ENCODE measurements at regions not wholly inside any gene's neighbourhood (a gene's known extent, or its start where the extent isn't known, plus 50 kb on each side); places are given as distances from the start of the nearest gene placed in this dataset.

DNA sequence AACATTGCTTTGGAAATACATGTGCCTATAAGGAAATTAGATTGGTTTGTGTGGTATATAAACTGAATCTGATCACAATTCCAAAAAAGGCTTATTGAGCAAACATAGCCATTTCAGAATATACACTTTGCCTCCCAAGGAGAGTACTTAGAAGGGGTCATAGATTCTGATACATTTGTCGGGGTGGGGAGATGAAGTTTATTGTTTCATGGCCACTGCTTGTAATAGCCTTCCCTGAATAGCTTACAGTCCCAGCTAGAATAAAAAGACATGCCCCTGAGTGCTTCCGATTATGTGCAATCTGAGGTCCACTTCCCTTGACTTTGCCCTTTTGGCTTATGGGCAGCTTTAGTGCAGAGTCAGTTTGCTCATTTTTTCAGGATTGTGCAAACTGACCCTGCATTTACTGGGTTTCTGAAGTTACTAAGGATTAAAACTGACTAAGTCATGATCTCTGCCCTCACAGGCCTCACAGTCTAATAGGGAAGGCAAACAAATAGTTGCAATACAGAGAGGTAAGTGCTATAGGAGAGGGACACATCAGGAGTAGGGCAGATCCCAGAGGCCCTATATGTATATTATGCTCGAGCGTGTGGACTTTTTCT lies 184.2 kb downstream of the BLID start:
- Histone ChIP-seq H3F3A (ENCODE audit: insufficient read depth, low read length, poor library complexity, severe bottlenecking) (peaks cover 3% of the 10 kb centered on the region), H3K9me2 (ENCODE audit: insufficient read depth, low read length) (no peaks in the 10 kb centered on the region), H2AFZ (ENCODE audit: low read depth, low read length) (no peak overlapping the region), H3K4me2 (ENCODE audit: low read length) (no peak overlapping the region), H4K20me1 (ENCODE audit: insufficient read depth) (no peaks in the 10 kb centered on the region), H3K27ac (ENCODE audit: low read length) (no peak overlapping the region), H3K4me3 (ENCODE audit: low read length) (no peak overlapping the region), H3K9ac (ENCODE audit: low read length) (no peak overlapping the region), H3K27me3 (ENCODE audit: insufficient read depth, low read depth, low read length) (no peaks in the 10 kb centered on the region), H3K9me3 (ENCODE audit: low read length) (no peaks in the 10 kb centered on the region), H3K36me3 (ENCODE audit: insufficient read depth, low read length) (no peaks in the 10 kb centered on the region), H3K79me2 (replicated peaks; ENCODE audit: insufficient read depth, low read length) (no peaks in the 10 kb centered on the region)
- no peak for TF ChIP-seq SMC3 (conservative IDR thresholded peaks at IDR 0.05; ENCODE audit: poor library complexity)
- TF ChIP-seq, protein P1, sequence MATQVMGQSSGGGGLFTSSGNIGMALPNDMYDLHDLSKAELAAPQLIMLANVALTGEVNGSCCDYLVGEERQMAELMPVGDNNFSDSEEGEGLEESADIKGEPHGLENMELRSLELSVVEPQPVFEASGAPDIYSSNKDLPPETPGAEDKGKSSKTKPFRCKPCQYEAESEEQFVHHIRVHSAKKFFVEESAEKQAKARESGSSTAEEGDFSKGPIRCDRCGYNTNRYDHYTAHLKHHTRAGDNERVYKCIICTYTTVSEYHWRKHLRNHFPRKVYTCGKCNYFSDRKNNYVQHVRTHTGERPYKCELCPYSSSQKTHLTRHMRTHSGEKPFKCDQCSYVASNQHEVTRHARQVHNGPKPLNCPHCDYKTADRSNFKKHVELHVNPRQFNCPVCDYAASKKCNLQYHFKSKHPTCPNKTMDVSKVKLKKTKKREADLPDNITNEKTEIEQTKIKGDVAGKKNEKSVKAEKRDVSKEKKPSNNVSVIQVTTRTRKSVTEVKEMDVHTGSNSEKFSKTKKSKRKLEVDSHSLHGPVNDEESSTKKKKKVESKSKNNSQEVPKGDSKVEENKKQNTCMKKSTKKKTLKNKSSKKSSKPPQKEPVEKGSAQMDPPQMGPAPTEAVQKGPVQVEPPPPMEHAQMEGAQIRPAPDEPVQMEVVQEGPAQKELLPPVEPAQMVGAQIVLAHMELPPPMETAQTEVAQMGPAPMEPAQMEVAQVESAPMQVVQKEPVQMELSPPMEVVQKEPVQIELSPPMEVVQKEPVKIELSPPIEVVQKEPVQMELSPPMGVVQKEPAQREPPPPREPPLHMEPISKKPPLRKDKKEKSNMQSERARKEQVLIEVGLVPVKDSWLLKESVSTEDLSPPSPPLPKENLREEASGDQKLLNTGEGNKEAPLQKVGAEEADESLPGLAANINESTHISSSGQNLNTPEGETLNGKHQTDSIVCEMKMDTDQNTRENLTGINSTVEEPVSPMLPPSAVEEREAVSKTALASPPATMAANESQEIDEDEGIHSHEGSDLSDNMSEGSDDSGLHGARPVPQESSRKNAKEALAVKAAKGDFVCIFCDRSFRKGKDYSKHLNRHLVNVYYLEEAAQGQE (IDR thresholded peaks at IDR 0.05; ENCODE audit: borderline replicate concordance), result no peak
- TF ChIP-seq, protein P2, sequence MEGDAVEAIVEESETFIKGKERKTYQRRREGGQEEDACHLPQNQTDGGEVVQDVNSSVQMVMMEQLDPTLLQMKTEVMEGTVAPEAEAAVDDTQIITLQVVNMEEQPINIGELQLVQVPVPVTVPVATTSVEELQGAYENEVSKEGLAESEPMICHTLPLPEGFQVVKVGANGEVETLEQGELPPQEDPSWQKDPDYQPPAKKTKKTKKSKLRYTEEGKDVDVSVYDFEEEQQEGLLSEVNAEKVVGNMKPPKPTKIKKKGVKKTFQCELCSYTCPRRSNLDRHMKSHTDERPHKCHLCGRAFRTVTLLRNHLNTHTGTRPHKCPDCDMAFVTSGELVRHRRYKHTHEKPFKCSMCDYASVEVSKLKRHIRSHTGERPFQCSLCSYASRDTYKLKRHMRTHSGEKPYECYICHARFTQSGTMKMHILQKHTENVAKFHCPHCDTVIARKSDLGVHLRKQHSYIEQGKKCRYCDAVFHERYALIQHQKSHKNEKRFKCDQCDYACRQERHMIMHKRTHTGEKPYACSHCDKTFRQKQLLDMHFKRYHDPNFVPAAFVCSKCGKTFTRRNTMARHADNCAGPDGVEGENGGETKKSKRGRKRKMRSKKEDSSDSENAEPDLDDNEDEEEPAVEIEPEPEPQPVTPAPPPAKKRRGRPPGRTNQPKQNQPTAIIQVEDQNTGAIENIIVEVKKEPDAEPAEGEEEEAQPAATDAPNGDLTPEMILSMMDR (IDR thresholded peaks at IDR 0.05; ENCODE audit: poor library complexity, severe bottlenecking), result no peak

DNA sequence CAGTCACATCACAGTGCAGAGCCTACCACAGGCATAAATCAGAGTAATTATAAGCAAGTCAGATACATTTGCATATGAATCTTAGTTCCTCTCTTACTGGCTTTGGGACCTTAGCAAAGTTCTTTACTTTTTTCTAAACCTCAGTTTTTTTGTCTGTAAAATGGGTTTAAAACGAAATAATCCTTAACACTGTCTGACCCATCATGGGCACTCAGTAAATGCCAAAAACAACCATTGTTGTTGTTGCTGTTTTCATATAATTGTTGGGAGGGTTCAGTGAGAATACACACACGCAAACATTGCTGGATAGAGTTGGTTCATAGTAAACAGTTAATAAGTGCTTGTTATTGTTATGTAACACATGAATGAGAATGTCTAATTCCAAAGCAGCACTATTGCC lies 184.9 kb downstream of the BLID start:
- Histone ChIP-seq H3K4me3 (ENCODE audit: low read length) (no peak overlapping the region), H3K27me3 (ENCODE audit: insufficient read depth, low read depth, low read length) (no peaks in the 10 kb centered on the region)

More for the DNA sequence above, 184.9 kb downstream of the BLID start:
- no peaks in the 10 kb centered on the region for H3K36me3 ChIP-seq (ENCODE audit: insufficient read depth, low read length)
- H4K20me1 ChIP-seq (ENCODE audit: insufficient read depth), result no peaks in the 10 kb centered on the region
- H3K9me3 ChIP-seq (ENCODE audit: low read length), result no peaks in the 10 kb centered on the region
- H3K27ac ChIP-seq (ENCODE audit: low read length), result no peak overlapping the region
- peaks cover 3% of the 10 kb centered on the region for H3F3A ChIP-seq (ENCODE audit: insufficient read depth, low read length, poor library complexity, severe bottlenecking)
- H3K79me2 ChIP-seq (replicated peaks; ENCODE audit: insufficient read depth, low read length), result no peaks in the 10 kb centered on the region
- no peak overlapping the region for H2AFZ ChIP-seq (ENCODE audit: low read depth, low read length)
- no peaks in the 10 kb centered on the region for H3K9me2 ChIP-seq (ENCODE audit: insufficient read depth, low read length)
- TF ChIP-seq RAD21 (conservative IDR thresholded peaks at IDR 0.05), result no peak
- TF ChIP-seq MXI1 (conservative IDR thresholded peaks at IDR 0.05; ENCODE audit: poor library complexity, severe bottlenecking), result no peak
- TF ChIP-seq, protein P2 (IDR thresholded peaks at IDR 0.05; ENCODE audit: poor library complexity, severe bottlenecking), result no peak
- no peak for TF ChIP-seq EZH2 (IDR thresholded peaks at IDR 0.05; ENCODE audit: borderline replicate concordance, insufficient read depth, low read length, poor library complexity, severe bottlenecking)
- no peak for TF ChIP-seq SMC3 (conservative IDR thresholded peaks at IDR 0.05; ENCODE audit: poor library complexity)
- TF ChIP-seq, protein P1 (IDR thresholded peaks at IDR 0.05; ENCODE audit: borderline replicate concordance), result no peak
- TF ChIP-seq POLR2AphosphoS5 (IDR thresholded peaks at IDR 0.05), result no peak
- no peak for TF ChIP-seq TAF1 (IDR thresholded peaks at IDR 0.05; ENCODE audit: low read depth)
- no peak for TF ChIP-seq EP300 (conservative IDR thresholded peaks at IDR 0.05; ENCODE audit: poor library complexity, severe bottlenecking)
- no peak overlapping the region for H3K4me2 ChIP-seq (ENCODE audit: low read length)
- H3K9ac ChIP-seq (ENCODE audit: low read length), result no peak overlapping the region

Measured in neural cell (in vitro differentiated cells).